Endothelial cell of umbilical vein (primary cell): ENCODE measurements at regions not wholly inside any gene's neighbourhood (a gene's known extent, or its start where the extent isn't known, plus 50 kb on each side); places are given as distances from the start of the nearest gene placed in this dataset.

Experiments used
- EZH2 ChIP-seq: IDR thresholded peaks from 2 replicates; pipeline ENCODE4 v1.6.1; 2012; ENCODE audit warnings: borderline replicate concordance, low read depth, mild to moderate bottlenecking, moderate library complexity, low read length, inconsistent platforms; ENCODE audit not compliant: severe bottlenecking
- MAX ChIP-seq: IDR thresholded peaks from 2 replicates; pipeline ENCODE4 v1.6.1; 2011; ENCODE audit not compliant: insufficient read depth, insufficient read length
- TF ChIP-seq, protein P1 (sequence below), 2 donors: IDR thresholded peaks; 1 replicate in 1 of 2; 2 replicates in 1 of 2; pipeline ENCODE4 v1.5.1; 2011; ENCODE audit warnings: low read length in 2 of 2, mild to moderate bottlenecking in 2 of 2, moderate library complexity in 2 of 2, control low read depth in 1 of 2, inconsistent platforms in 1 of 2, low read depth in 1 of 2; ENCODE audit not compliant: insufficient read depth in 1 of 2; ENCODE audit errors: extremely low read depth in 1 of 2

DNA sequence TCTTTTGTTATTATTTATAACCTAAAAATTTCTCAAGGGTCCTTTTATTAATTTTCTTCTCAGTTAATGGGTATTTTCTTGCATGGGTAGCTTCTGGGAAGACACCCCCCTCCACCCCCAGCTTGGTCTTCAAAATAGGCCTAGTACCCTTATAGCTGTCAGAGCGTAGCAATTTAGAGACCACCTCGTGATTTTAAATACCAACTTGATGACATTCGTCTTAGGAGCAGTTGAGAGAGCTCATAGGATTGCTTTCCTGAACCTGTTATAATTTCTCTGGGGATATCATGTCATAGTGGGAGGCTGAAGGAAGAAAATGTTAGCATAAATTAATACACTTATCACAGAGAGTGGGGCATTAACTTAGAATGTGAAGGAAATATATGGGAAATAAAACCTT, 83.1 kb upstream of the MLIP start:
- TF ChIP-seq MAX (no peak), EZH2 (no peak)
- TF ChIP-seq, protein P1, sequence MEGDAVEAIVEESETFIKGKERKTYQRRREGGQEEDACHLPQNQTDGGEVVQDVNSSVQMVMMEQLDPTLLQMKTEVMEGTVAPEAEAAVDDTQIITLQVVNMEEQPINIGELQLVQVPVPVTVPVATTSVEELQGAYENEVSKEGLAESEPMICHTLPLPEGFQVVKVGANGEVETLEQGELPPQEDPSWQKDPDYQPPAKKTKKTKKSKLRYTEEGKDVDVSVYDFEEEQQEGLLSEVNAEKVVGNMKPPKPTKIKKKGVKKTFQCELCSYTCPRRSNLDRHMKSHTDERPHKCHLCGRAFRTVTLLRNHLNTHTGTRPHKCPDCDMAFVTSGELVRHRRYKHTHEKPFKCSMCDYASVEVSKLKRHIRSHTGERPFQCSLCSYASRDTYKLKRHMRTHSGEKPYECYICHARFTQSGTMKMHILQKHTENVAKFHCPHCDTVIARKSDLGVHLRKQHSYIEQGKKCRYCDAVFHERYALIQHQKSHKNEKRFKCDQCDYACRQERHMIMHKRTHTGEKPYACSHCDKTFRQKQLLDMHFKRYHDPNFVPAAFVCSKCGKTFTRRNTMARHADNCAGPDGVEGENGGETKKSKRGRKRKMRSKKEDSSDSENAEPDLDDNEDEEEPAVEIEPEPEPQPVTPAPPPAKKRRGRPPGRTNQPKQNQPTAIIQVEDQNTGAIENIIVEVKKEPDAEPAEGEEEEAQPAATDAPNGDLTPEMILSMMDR (IDR thresholded peaks at IDR 0.05; ENCODE audit: extremely low read depth in 1 of 2, insufficient read depth in 1 of 2, low read depth in 1 of 2, low read length in 2 of 2): no peak
